ENCODE measurements at regions not wholly inside any gene's neighbourhood (a gene's known extent, or its start where the extent isn't known, plus 50 kb on each side); places are given as distances from the start of the nearest gene placed in this dataset.

DNA sequence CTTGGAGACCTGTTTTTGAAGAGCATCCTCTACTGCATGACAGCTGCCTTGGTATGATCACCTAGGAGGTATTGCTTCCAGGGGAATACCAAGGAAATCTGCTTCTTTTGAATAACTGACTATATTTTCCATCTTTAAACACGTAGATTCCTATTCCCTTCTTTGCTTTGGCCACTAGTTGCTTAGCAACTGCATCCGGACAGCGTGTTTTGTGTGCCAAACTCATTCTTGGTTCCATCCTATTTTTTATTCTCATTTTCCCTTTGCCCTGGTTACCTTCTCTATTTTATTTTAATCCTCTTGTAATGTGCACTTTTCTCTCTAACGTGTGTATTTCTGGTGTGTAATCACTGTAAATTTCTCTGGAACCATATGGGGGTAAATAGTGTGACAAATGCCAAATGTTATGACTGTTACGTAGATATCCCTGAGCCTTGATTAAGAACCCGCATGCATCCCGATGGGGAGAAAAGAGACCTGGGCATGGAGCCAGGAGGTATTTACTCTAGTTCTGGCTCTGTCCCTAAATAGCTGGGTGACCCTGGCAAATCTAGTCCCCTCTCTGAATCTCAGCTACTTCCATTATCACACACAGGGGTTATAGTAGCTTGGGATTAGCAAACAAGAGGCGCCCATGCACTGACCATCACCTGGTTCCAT is 241.7 kb downstream of the MIAT start:
- DNase-seq = no peak
- H3K36me3 Mint-ChIP-seq (ENCODE audit: insufficient read depth in 2 of 2) = no peaks in the 10 kb centered on the region
- peaks cover 49% of the 10 kb centered on the region for H3K27me3 Mint-ChIP-seq (ENCODE audit: low read depth)
- H3K4me3 Mint-ChIP-seq = no peak overlapping the region
- no peak overlapping the region for H3K27ac Mint-ChIP-seq
- peaks cover 28% of the 10 kb centered on the region for H3K4me1 Mint-ChIP-seq (ENCODE audit: low read depth)
- ATAC-seq (replicated peaks in 1 of 2) = no peak
- no peaks in the 10 kb centered on the region for H3K9me3 Mint-ChIP-seq

DNA sequence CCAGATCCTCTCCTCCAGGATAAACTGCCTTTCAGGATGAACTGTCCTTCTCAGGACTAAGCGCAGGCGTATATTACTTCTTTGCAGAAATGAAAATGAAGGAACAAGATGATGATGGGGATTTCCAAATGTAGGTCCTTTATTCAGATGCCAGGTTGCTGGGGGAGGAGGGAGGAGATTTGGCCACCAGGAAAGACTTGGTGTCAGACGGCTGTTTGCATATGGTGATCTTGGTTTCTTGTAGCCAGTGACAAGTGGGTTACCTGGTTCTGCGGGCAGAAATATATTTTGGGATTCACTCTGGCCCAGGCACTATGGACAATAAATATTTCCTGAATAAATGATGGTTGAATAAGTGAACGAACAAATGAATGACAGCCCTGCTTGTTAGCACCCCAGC is 243.4 kb downstream of the MIAT start:
- Mint-ChIP-seq H3K36me3 (ENCODE audit: insufficient read depth in 2 of 2) (no peaks in the 10 kb centered on the region), H3K27ac (no peak overlapping the region), H3K4me3 (no peak overlapping the region), H3K4me1 (ENCODE audit: low read depth) (peaks cover 14% of the 10 kb centered on the region), H3K9me3 (no peaks in the 10 kb centered on the region), H3K27me3 (ENCODE audit: low read depth) (peaks cover 63% of the 10 kb centered on the region)
- DNase-seq (no peak), ATAC-seq (replicated peaks in 1 of 2) (no peak)

DNA sequence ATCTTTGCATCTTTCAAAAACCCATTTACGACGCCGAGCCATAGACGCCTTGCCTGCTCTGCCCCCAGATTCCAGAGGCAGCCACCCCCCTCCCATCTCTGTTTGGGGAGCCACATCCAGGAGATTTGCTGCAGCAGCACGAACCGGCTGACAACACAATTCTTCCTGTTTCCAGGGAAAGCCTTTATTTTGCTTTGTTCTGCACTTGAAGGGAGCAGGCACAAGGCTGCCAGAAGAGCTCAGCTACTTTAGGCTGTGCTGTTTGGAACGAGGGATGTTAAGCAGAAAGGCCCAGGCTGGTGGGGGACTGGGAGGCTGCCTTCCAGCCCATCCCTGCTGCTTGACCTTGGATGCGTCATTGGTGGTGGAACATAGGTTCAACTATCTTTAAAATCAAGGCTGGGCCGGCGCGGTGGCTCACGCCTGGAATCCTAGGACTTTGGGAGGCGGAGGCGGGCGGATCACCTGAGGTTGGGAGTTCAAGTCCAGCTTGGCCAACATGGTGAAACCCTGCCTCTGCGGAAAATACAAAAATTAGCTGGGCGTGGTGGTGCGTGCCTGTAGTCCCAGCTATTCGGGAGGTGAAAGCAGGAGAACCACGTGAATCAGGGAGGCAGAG is 243.9 kb downstream of the MIAT start:
- peaks cover 13% of the 10 kb centered on the region for H3K4me1 Mint-ChIP-seq (ENCODE audit: low read depth)
- no peaks in the 10 kb centered on the region for H3K36me3 Mint-ChIP-seq (ENCODE audit: insufficient read depth in 2 of 2)
- no peak for DNase-seq
- no peaks in the 10 kb centered on the region for H3K9me3 Mint-ChIP-seq
- H3K4me3 Mint-ChIP-seq = no peak overlapping the region
- no peak overlapping the region for H3K27ac Mint-ChIP-seq
- no peak for ATAC-seq (replicated peaks in 1 of 2)
- peaks cover 63% of the 10 kb centered on the region for H3K27me3 Mint-ChIP-seq (ENCODE audit: low read depth)

DNA sequence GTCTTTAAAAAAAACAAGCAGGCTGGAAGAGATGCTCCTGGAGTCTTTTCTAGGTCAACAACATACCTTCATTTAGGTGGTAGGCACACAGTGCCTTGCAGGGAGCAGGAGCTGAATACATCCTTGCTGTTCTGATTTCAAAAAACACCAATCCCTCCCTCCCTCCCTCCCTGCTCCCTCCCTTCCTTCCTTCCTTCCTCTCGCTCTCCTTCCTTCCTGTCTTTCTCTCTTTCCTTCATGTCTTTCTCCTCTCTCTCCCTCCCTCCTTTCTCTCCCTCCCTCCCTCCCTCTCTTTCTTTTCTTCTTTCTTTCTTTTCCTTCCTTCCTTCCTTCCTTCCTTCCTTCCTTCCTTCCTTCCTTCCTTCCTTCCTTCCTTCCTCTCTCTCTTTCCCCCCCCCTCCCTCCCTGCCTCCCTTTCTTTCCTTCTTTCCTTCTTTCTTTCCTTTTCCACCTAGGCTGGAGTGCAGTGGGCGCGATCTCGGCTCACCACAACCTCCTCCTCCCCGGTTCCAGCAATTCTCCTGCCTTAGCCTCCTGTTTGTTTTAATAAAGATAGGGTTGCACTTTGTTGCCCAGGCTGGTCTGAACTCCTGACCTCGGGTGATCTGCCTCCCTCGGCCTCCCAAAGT is 245.1 kb downstream of the MIAT start:
- DNase-seq (no peak), ATAC-seq (replicated peaks in 1 of 2) (no peak)
- Mint-ChIP-seq H3K27ac (no peak overlapping the region), H3K36me3 (ENCODE audit: insufficient read depth in 2 of 2) (no peaks in the 10 kb centered on the region), H3K27me3 (ENCODE audit: low read depth) (peaks cover 58% of the 10 kb centered on the region), H3K4me1 (ENCODE audit: low read depth) (peaks cover 13% of the 10 kb centered on the region), H3K9me3 (no peaks in the 10 kb centered on the region), H3K4me3 (peak overlapping the region; percentile 69)

DNA sequence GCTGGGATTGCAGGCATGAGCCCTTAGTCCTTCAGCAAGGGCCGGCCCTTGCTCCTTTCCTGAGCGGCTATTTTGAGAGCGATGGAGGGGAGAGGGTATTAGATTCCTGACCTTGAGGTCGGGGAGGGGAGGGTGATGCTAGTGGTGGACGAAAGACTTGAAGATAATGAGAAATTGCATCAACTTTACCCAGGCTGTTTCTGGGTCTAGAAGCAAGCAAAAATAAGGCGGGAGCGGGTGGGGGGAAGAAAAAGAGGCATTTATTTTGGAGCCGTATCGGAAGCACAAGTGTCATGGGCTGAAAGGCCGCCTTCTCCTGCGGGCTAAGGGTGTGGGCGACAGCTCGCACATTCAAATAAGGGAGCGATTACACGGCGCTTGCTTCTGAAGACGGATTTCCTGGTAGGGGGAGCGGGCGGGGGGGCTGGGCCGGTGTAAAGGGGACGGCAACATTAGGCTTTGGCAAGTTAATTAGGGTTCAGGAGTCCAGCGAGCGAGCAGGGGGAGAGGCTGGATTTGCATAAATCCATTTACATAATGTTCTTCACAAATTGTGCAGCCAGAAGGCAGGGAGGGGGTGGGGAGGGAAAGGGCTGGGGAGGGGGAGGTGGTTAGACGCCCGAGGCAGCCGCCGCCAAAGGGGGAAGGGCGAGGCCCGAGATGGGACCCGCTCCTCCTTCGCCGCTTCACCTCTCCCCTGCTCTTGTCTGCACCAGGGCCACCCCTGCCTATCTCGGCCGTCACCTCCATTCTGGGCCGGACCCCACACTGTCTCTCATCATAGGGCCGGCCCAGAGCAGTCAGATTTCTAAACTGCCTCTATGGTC is 245.9 kb downstream of the MIAT start:
- DNase-seq = peak; percentile 6 to 8
- no peak for ATAC-seq (replicated peaks in 1 of 2)
- no peaks in the 10 kb centered on the region for H3K36me3 Mint-ChIP-seq (ENCODE audit: insufficient read depth in 2 of 2)
- H3K27ac Mint-ChIP-seq = no peak overlapping the region
- peaks cover 13% of the 10 kb centered on the region for H3K4me1 Mint-ChIP-seq (ENCODE audit: low read depth)
- H3K27me3 Mint-ChIP-seq (ENCODE audit: low read depth) = peaks cover 51% of the 10 kb centered on the region
- H3K9me3 Mint-ChIP-seq = no peaks in the 10 kb centered on the region
- H3K4me3 Mint-ChIP-seq = peak overlapping the region; percentile 69

DNA sequence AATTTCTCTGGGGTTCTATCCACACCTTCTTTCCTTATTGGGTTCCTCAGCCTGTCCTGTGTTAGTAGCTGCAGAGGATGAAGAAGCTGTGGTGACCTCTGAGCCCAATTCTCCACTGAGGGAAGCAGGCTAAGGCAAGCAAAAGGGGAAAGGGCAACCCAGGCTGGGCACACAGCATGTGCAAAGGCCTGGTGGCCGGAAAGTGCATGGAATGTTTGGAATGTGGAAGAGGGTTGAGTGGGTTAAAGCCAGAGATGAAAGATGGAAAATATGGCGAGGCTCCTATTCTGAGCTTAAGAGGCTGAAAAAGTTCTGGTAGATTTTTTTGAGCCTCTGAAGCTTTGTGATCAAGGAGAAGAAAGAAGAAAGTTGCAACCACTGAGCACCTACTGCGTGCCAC is 247.1 kb downstream of the MIAT start:
- no peak for ATAC-seq (replicated peaks in 1 of 2)
- Mint-ChIP-seq H3K27me3 (ENCODE audit: low read depth) (peaks cover 42% of the 10 kb centered on the region), H3K9me3 (no peaks in the 10 kb centered on the region), H3K36me3 (ENCODE audit: insufficient read depth in 2 of 2) (no peaks in the 10 kb centered on the region), H3K27ac (no peak overlapping the region), H3K4me1 (ENCODE audit: low read depth) (peaks cover 13% of the 10 kb centered on the region), H3K4me3 (no peak overlapping the region)
- DNase-seq = no peak

DNA sequence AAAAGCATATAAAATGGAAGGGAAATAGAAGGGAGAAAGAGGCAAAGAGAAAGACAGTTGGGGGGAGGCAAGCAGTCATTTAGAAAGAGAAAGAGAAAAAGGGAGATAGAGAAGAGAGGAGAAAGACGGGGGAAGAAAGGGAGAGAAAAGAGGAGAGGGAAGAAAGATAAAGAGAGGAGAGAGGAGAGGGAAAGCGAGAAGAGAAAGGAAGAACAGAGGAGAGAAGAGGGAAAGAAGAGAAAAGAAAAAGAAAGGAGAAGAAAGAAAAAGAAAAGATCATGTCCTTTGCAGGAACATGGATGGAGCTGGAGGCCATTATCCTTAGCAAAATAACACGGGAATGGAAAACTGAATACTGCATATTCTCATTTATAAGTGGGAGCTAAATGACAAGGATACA is 247.7 kb downstream of the MIAT start:
- Mint-ChIP-seq H3K4me1 (ENCODE audit: low read depth) (peaks cover 13% of the 10 kb centered on the region), H3K36me3 (ENCODE audit: insufficient read depth in 2 of 2) (no peaks in the 10 kb centered on the region), H3K4me3 (no peak overlapping the region), H3K9me3 (no peaks in the 10 kb centered on the region), H3K27ac (no peak overlapping the region), H3K27me3 (ENCODE audit: low read depth) (peaks cover 42% of the 10 kb centered on the region)
- no peak for DNase-seq
- no peak for ATAC-seq (replicated peaks in 1 of 2)

DNA sequence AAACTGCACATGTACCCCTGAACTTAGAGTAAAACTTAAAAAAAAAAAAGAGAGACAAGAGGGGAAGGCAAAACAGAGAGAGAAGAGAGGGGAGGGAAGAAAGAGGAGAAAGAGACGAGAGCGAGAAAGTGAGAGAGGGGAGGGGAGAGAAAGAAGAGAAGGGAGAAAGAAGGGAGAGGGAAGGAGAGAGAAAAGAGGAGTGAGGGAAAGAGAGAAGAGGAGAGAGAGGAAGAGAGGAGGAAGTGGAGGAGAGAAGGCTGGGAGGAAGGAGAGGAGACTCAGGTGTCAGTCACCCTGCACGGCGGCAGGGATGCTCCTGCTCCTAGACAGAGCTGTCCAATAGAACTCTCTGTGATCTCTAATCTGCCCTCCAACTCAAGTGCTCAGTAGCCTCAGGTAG is 248.3 kb downstream of the MIAT start:
- H3K9me3 Mint-ChIP-seq = no peaks in the 10 kb centered on the region
- H3K27ac Mint-ChIP-seq = no peak overlapping the region
- no peaks in the 10 kb centered on the region for H3K36me3 Mint-ChIP-seq (ENCODE audit: insufficient read depth in 2 of 2)
- DNase-seq (no peak), ATAC-seq (replicated peaks in 1 of 2) (no peak)
- H3K27me3 Mint-ChIP-seq (ENCODE audit: low read depth) = peaks cover 37% of the 10 kb centered on the region
- no peak overlapping the region for H3K4me3 Mint-ChIP-seq
- peaks cover 13% of the 10 kb centered on the region for H3K4me1 Mint-ChIP-seq (ENCODE audit: low read depth)

DNA sequence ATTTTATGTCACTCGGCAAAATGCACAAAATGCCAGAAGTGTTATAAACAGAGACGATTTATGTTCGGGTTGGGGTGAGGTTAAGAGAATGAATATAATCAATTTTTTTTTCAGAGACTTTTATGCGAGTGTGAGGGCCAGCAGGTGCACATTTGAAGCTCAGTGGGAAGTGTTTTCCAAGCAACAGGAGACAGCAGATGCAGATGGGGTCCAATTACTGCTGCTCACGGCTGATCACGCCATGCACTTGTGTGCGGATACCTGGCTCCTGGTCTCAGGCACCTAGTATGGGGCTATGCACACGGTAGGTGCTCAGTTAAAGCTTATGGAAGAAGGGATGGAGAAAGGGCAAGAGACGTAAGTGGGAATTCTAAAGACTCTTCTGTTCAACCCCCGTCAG is 249.1 kb downstream of the MIAT start:
- no peak overlapping the region for H3K27ac Mint-ChIP-seq
- ATAC-seq (replicated peaks in 1 of 2) (no peak), DNase-seq (no peak)
- no peaks in the 10 kb centered on the region for H3K9me3 Mint-ChIP-seq
- no peaks in the 10 kb centered on the region for H3K36me3 Mint-ChIP-seq (ENCODE audit: insufficient read depth in 2 of 2)
- no peak overlapping the region for H3K4me3 Mint-ChIP-seq
- peaks cover 29% of the 10 kb centered on the region for H3K27me3 Mint-ChIP-seq (ENCODE audit: low read depth)
- H3K4me1 Mint-ChIP-seq (ENCODE audit: low read depth) = peaks cover 13% of the 10 kb centered on the region

DNA sequence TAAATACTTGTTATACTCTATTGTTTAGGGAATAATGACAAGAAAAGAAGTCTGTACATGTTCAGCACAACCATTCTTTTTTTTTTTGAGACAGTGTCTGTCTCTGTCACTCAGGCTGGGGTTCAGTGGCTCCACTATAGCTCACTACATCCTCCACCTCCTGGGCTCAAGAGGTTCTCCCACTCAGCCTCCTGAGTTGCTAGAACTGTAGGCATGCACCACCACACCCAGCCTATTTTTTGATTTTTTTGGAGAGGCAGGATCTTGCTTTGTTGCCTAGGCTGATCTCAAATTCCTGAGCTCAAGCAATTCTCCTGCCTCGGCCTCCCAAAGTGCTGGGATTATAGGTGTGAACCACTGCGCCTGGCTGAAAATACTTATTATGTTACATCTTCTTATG is 250.0 kb downstream of the MIAT start:
- Mint-ChIP-seq H3K27me3 (ENCODE audit: low read depth) (peaks cover 29% of the 10 kb centered on the region), H3K9me3 (no peaks in the 10 kb centered on the region), H3K27ac (no peak overlapping the region), H3K4me3 (no peak overlapping the region), H3K36me3 (ENCODE audit: insufficient read depth in 2 of 2) (no peaks in the 10 kb centered on the region), H3K4me1 (ENCODE audit: low read depth) (peaks cover 13% of the 10 kb centered on the region)
- DNase-seq = no peak
- no peak for ATAC-seq (replicated peaks in 1 of 2)

DNA sequence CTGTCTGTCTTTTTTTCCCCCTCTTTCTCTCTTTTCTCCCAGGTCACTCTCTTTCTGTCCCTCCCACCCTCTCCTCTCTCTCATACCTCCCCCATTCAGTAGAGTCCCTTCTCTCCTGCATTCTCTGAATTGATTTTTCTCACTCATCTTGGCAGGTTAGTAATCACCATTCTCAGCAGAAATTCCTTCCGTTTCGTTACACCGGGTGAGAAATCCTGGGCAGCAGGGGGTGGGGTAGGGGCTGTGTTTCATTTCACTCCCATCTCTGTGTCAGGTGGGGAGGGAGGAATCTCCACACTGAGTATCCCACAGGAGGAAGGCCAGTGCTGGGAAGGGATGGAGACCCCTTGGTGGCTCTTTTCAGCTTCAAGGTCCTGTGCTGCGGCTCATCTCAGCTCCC is 253.5 kb downstream of the MIAT start:
- Mint-ChIP-seq H3K4me3 (no peak overlapping the region), H3K4me1 (ENCODE audit: low read depth) (no peaks in the 10 kb centered on the region), H3K27me3 (ENCODE audit: low read depth) (peaks cover 16% of the 10 kb centered on the region), H3K36me3 (ENCODE audit: insufficient read depth in 2 of 2) (no peaks in the 10 kb centered on the region), H3K27ac (no peak overlapping the region), H3K9me3 (no peaks in the 10 kb centered on the region)
- DNase-seq = no peak
- no peak for ATAC-seq (replicated peaks in 1 of 2)

DNA sequence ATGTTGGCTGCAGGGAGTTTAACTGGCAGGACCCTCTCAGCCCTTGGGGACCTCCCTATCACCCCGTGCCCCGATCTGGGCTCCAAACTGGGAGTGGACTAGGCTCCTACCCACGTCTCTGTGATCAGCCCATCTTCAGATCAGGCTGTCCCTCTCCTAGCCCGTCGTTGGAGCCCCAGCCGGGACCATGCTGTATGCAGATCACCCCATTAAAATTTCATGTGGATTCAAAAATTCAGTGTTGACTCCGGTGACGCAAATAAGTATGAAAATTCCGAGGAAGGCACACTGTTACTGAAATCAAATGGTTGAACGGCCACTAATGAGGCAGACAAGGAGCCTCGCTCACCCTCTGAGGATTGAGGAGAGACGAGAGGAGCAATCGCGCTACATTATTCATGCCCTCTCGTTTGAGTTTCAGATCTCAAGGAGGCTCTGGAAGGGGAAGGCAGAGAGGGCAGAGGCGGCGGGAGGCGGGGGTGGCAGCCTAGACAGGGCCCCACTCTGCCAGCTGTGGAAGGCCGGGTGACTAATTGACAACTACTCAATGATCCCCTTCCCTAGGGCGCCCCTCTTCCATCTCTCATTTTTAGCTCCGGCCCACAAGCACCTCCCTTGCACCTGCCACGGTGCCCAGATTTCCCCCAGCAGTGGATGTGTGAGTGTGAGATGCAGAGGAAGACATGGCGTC is 255.4 kb downstream of the MIAT start:
- Mint-ChIP-seq H3K27ac (no peak overlapping the region), H3K9me3 (no peaks in the 10 kb centered on the region), H3K4me3 (no peak overlapping the region), H3K4me1 (ENCODE audit: low read depth) (no peaks in the 10 kb centered on the region), H3K36me3 (ENCODE audit: insufficient read depth in 2 of 2) (no peaks in the 10 kb centered on the region), H3K27me3 (ENCODE audit: low read depth) (peaks cover 22% of the 10 kb centered on the region)
- no peak for DNase-seq
- ATAC-seq (replicated peaks in 1 of 2) = no peak
